ENCODE measurements at regions not wholly inside any gene's neighbourhood (a gene's known extent, or its start where the extent isn't known, plus 50 kb on each side); places are given as distances from the start of the nearest gene placed in this dataset.
A peak's percentile ranks its signal among the peaks of the same experiment; 100 is the strongest.

GRCh38 chr5:174338185-174339010 lies 292.9 kb downstream of the NSG2 start:
- DNase-seq: no peak

GRCh38 chr5:174339130-174339529 lies 293.6 kb downstream of the NSG2 start:
- DNase-seq: no peak

- no peak for DNase-seq
Measured at GRCh38 chr5:174340226-174340625, 294.7 kb downstream of the NSG2 start.

DNA sequence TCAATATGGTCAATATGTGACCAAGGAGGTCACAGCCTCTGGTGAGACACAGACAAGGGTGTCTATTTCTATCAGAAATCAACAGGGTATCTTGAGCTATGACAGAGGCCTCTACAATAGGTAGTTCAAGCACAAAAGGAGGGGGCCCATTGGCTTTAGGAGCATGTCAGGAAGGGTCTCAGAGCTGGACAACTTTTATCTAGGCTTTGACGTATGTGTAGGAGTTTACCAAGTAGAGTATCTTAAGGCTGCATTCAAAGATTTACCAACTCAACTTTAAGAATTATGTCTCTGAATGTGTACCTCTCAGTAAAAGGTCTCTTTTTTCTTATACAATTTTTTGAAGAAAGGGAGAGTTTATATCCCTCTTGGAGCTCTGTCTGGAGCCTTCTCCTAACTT lies 297.2 kb downstream of the NSG2 start:
- no peak for DNase-seq

GRCh38 chr5:174343826-174344225 lies 298.3 kb downstream of the NSG2 start:
- no peak for DNase-seq

GRCh38 chr5:174344335-174344734 lies 298.8 kb downstream of the NSG2 start:
- no peak for DNase-seq

- no peak for DNase-seq
Measured at GRCh38 chr5:174347183-174347582, 301.7 kb downstream of the NSG2 start.

GRCh38 chr5:174348311-174348981 lies 302.9 kb downstream of the NSG2 start:
- DNase-seq: no peak

GRCh38 chr5:174352681-174353080 lies 307.2 kb downstream of the NSG2 start:
- no peak for DNase-seq

DNA sequence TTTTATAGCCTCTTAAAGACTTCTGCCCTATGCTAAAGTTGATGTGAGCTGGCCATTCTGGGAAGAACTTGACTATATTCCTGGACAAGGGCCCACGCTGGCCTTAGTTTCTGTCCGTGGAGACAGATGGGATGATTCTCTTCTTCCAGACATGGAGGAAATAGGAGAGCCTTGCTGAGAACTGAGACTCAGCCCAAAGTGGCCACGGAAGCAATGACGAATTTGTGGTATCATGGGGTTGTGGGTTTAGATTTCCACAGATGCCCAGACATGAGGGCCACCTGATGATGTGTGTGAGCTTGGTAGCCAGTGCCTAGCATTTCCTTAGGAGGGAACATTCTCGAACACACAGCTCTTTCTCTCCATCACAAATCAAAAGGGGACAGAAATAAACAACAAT lies 309.1 kb downstream of the NSG2 start:
- no peak for DNase-seq

- DNase-seq: peak; percentile 33
Measured at GRCh38 chr5:174355208-174355612, 309.7 kb downstream of the NSG2 start.

- DNase-seq: no peak
Measured at GRCh38 chr5:174355995-174356394, 310.5 kb downstream of the NSG2 start.

DNA sequence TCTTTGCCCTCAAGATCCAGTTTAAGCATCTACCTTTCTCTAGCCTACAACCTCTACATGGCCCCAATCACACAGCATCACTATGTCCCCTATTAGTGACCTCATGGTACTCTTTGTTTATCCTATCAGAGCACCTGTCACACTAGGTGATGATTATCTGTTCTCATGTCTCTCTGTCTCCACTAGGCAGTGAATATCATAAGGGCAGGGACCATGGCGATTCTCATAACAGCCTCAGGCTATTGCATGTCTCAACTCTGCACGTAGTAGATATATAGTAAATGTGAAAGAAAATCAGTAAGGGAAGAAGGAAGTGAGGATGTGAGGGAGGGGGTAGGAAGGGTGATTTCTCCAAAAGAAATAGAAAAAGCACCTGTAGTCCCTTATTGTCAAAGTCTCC lies 311.0 kb downstream of the NSG2 start:
- no peak for DNase-seq

GRCh38 chr5:174358276-174358675 lies 312.8 kb downstream of the NSG2 start:
- no peak for DNase-seq

DNA sequence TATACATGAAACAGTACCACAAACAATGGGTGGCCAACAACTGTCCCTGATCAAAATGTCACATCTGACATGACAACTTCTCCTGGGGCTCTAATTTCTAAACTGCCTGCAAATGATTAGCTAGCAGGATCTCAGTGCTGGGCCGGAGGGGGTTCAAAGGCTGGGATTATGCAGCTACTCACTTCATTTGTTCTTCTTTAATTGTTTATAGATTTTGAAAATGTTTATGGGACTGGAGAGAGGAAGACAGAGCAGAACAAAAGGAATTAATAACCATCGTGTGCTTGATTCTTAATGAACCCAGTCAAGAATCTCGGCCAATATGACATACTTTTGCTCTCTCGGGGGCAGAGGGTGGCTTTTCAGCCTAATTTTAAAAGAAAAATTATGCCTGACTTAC lies 313.6 kb downstream of the NSG2 start:
- no peak for DNase-seq

DNA sequence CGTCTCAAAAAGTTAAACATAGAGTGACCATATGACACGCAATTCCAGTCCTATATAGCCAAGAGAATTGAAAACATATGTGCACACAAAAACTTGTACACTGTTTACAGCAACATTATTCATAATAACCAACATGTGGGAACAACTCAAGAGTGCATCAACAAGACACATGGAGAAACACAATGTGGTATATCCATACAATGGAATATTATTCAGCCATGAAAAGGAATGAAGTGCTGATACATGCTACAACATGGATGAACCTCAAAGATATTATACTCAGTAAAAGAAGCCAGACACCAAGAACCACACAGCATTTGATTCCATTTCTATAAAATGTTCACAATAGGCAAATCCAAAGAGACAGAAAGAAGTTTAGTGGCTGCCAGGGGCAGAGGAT lies 317.0 kb downstream of the NSG2 start:
- DNase-seq: no peak

- DNase-seq: no peak
Measured at GRCh38 chr5:174363934-174364333, 318.4 kb downstream of the NSG2 start.

GRCh38 chr5:174364676-174365075 lies 319.2 kb downstream of the NSG2 start:
- DNase-seq: no peak

DNA sequence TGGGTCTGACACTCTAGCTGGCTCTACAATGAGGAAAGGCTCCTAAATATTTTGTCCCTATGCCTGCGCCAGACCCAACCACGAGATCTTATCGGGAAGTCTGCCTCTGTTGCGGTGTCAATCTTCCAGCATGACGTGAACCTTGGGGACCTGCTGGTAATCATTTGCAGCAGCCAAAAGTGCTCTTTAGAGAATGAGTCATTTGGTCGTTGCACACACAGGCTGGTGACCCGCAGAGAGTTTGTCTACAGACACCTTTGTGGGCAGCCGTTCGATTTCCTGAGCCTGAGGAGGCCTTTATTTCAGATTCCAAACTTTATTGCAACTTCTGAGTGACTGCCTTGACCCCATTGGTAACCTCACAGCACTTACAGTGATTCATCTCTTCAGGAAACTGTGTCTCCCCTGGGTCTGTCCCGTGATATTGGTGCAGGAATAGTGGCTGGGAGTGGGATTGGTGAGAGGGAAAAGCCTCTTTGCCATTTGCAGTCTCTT lies 326.1 kb downstream of the NSG2 start:
- no peak for DNase-seq

- DNase-seq: no peak
Measured at GRCh38 chr5:174374206-174374605, 328.7 kb downstream of the NSG2 start.

DNA sequence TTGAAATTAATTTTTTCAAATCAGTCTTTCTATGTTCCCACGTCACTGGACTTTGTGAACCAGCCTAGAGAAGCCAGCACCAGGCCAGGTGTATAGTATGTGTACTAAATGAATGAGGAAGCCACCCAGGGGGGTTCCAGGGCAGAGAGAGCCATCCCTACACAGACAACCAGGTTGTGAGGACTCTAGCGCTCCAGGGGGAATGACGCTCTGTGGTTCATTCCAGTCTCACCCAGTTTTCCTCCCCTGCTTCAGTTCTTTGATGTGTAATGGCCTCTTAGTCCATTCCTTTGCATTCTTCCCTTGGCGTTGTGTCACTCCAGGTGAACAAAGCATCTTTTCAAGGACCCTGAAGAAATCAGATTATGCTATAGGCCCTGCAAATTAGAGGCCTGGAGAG lies 330.6 kb downstream of the NSG2 start:
- DNase-seq: no peak

DNA sequence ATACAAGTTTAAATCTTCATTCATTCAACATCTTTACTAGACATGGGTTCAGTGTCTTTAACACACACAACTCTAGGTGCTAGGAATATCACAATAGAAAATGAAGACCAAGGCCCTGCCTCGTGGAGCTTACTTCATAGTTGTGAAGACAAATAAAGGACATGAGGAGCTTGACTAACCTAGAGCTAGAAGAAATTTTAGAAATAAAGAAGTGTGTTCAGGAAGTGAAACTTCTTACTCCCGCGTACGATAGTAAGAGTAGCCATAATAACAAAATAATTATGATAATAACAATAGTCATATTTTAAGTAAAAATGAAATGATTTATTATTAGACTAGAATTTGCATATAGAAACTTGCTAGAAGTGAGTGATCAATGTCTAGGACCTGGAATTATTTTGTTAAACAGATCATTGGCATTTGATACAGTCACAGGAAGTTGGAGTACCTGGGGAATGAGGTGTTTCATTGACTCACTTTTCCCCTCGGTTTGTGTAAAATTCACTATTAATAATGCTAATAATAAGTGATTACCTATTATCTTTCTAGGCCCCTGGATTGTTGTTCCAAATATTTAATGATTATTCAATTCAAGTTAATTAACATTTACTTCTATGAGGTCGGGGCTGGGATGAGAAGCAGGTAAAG lies 331.3 kb downstream of the NSG2 start:
- no peak for DNase-seq

DNA sequence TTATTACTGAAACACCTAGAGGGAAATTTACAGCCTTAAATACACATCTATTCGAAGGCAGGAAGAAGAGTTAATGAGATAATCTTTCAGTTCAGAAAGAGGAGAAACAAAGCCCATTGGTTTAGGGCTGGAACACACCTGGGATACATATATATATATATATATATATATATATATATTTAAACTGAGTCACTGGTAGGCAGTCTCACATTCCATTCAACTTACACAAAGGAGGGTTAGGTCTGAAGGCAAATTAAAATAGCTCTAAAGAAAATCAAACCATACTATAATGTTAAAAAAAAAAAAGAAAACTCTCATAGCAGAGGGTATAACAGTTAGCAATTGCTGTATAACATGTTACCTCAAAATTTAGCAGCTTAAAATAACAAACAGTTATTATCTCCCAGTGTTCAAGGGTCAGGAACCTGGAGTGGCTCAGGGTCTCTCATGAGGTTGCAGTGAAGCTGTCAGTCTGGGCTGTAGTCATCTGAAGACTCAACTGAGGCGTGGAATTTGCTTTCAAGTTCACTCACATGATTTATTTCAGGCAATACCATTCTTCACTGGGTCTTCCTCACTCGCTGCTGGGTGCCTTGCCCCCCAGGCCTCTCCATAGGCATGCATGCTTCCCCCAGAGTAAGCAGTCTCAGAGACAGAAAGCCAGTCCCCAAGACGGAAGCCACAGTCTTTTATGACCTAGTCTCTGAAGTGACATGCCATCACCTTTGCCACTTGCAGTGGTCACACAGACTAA lies 332.8 kb downstream of the NSG2 start:
- no peak for DNase-seq

Data from HCEC 1CT (cell line).